Fibroblast of villous mesenchyme (primary cell): ENCODE measurements at regions not wholly inside any gene's neighbourhood (a gene's known extent, or its start where the extent isn't known, plus 50 kb on each side); places are given as distances from the start of the nearest gene placed in this dataset.

ENCODE experiments used
- DNase-seq: peaks from one replicate; pipeline ENCODE4 v3.0.0-alpha.2; 2010; ENCODE audit warnings: low read depth
- H3K4me3 ChIP-seq: 2 replicates; pipeline ENCODE4 v1.5.1; 2011; ENCODE audit warnings: low read depth, mild to moderate bottlenecking, low read length
- CTCF ChIP-seq: IDR thresholded peaks from 2 replicates; pipeline ENCODE4 v1.5.1; 2012; ENCODE audit warnings: low read depth, mild to moderate bottlenecking, low read length; ENCODE audit not compliant: insufficient read depth

GRCh38 chr2:53257287-53257686, 510.3 kb upstream of the CHAC2 start:
- H3K4me3 ChIP-seq = no peak overlapping the region
- no peak for TF ChIP-seq CTCF
- DNase-seq = no peak

- no peak overlapping the region for H3K4me3 ChIP-seq
- no peak for DNase-seq
- TF ChIP-seq CTCF = no peak
These were observed 514.4 kb upstream of the CHAC2 start for GRCh38 chr2:53253244-53253643.

- no peak overlapping the region for H3K4me3 ChIP-seq
- TF ChIP-seq CTCF = no peak
- DNase-seq = no peak
These were observed 515.5 kb upstream of the CHAC2 start for GRCh38 chr2:53252115-53252514.

GRCh38 chr2:53247956-53248735, 519.5 kb upstream of the CHAC2 start:
- no peak for TF ChIP-seq CTCF
- no peak for DNase-seq
- no peak overlapping the region for H3K4me3 ChIP-seq

- no peak overlapping the region for H3K4me3 ChIP-seq
- no peak for DNase-seq
- TF ChIP-seq CTCF = no peak
These were observed 524.2 kb upstream of the CHAC2 start for GRCh38 chr2:53243430-53243829.

- no peak for DNase-seq
- no peak for TF ChIP-seq CTCF
These were observed 525.5 kb upstream of the CHAC2 start for GRCh38 chr2:53242090-53242489.

More at GRCh38 chr2:53242090-53242489, 525.5 kb upstream of the CHAC2 start:
- no peak overlapping the region for H3K4me3 ChIP-seq
